ENCODE measurements at regions not wholly inside any gene's neighbourhood (a gene's known extent, or its start where the extent isn't known, plus 50 kb on each side); places are given as distances from the start of the nearest gene placed in this dataset.
A peak's percentile ranks its signal among the peaks of the same experiment; 100 is the strongest.

DNA sequence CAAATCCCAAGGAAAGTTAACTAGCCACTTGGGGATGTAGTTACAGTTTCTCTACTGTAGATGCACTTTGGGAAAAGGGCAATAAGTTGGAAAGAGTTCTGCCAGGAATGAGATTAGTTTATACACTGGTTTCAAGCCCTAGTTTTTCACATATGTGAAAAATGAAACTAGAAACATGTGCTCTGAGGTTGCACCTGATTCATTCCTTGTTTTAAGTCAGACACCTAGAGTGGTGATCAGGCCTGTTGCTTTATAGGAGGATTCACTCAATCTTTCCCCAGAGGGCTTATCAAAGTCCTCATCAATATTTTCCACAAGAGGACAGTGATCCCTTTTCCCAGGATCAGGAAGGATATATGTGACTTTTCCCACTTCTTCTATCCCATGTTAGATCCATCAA is 515.9 kb upstream of the PKN2 start:
- H3K27ac ChIP-seq, result no peak overlapping the region
- intact Hi-C loops (cut with DNase I), result no loop called here
- H3K9me3 ChIP-seq, result no peaks in the 10 kb centered on the region
- no peak for ATAC-seq
- no peaks in the 10 kb centered on the region for H3K36me3 ChIP-seq (replicated peaks in 1 of 2; ENCODE audit: insufficient read depth in 1 of 2, low read depth in 2 of 2)
- no peak overlapping the region for H3K4me3 ChIP-seq
- no peak for TF ChIP-seq POLR2A (IDR thresholded peaks at IDR 0.05)
- no peak for TF ChIP-seq CTCF (IDR thresholded peaks at IDR 0.05)
- H3K27me3 ChIP-seq, result no peaks in the 10 kb centered on the region
- DNase-seq, result no peak
- H3K4me1 ChIP-seq, result no peaks in the 10 kb centered on the region

DNA sequence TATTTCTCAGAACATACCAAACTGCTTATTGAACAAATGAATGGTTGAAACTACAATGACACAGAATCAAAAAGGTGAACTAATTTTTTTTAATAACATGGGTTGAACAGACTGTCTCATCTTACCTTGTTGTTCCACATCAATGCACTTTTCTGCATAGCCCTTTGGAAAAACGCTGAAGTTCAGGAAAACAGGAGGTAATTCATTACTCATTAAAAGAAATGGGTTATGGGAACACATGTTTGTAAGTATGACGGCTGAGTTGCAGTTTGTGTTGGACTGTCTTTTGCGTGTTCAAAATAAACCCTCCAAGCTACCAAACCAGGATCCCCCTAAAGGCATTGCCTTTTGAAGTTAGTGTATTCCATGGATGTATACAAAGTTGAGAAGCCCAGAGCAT is 514.9 kb upstream of the PKN2 start:
- Histone ChIP-seq H3K27me3 (no peaks in the 10 kb centered on the region), H3K4me3 (no peak overlapping the region), H3K9me3 (no peaks in the 10 kb centered on the region), H3K36me3 (replicated peaks in 1 of 2; ENCODE audit: insufficient read depth in 1 of 2, low read depth in 2 of 2) (no peaks in the 10 kb centered on the region), H3K27ac (no peak overlapping the region), H3K4me1 (peaks cover 5% of the 10 kb centered on the region)
- no peak for TF ChIP-seq POLR2A (IDR thresholded peaks at IDR 0.05)
- TF ChIP-seq CTCF (IDR thresholded peaks at IDR 0.05), result no peak
- no peak for ATAC-seq
- intact Hi-C loops (cut with DNase I), result no loop called here
- no peak for DNase-seq
- WGBS, 2 donors, result 56 to 59% methylated on average over 3 of the region's 3 CpGs

GRCh38 chr1:88169939-88170338 is 514.1 kb upstream of the PKN2 start:
- no peak for ATAC-seq
- Histone ChIP-seq H3K4me3 (no peak overlapping the region), H3K4me1 (peaks cover 10% of the 10 kb centered on the region), H3K36me3 (replicated peaks in 1 of 2; ENCODE audit: insufficient read depth in 1 of 2, low read depth in 2 of 2) (no peaks in the 10 kb centered on the region), H3K27me3 (no peaks in the 10 kb centered on the region), H3K9me3 (no peaks in the 10 kb centered on the region), H3K27ac (no peak overlapping the region)
- TF ChIP-seq POLR2A (IDR thresholded peaks at IDR 0.05) (no peak), CTCF (IDR thresholded peaks at IDR 0.05) (no peak)
- intact Hi-C loops (cut with DNase I), result no loop called here
- no peak for DNase-seq

GRCh38 chr1:88175120-88175630 is 508.9 kb upstream of the PKN2 start:
- DNase-seq (peak in 1 of 4 donors; percentile 15), ATAC-seq (no peak)
- intact Hi-C loops (cut with DNase I), result no loop called here
- TF ChIP-seq CTCF (IDR thresholded peaks at IDR 0.05), result peak in 1 of 7 experiments; percentile 0
- no peak for TF ChIP-seq POLR2A (IDR thresholded peaks at IDR 0.05)
- peak overlapping the region; percentile 45 to 84 (median 54) for H3K27ac ChIP-seq
- peaks cover 28% of the 10 kb centered on the region for H3K4me1 ChIP-seq
- no peaks in the 10 kb centered on the region for H3K27me3 ChIP-seq
- H3K9me3 ChIP-seq, result no peaks in the 10 kb centered on the region
- H3K4me3 ChIP-seq, result no peak overlapping the region
- no peaks in the 10 kb centered on the region for H3K36me3 ChIP-seq (replicated peaks in 1 of 2; ENCODE audit: insufficient read depth in 1 of 2, low read depth in 2 of 2)
- WGBS, 2 donors, result 30 to 37% methylated on average over 3 of the region's 3 CpGs

- Histone ChIP-seq H3K4me3 (no peak overlapping the region), H3K27ac (peak overlapping the region; percentile 45 to 84 (median 54)), H3K9me3 (no peaks in the 10 kb centered on the region), H3K27me3 (no peaks in the 10 kb centered on the region), H3K36me3 (replicated peaks in 1 of 2; ENCODE audit: insufficient read depth in 1 of 2, low read depth in 2 of 2) (no peaks in the 10 kb centered on the region), H3K4me1 (peaks cover 31% of the 10 kb centered on the region)
- no peak for TF ChIP-seq POLR2A (IDR thresholded peaks at IDR 0.05)
- peak in 1 of 7 experiments; percentile 0 for TF ChIP-seq CTCF (IDR thresholded peaks at IDR 0.05)
- 22 to 23% methylated on average over 10 of the region's 10 CpGs for WGBS, 2 donors
- intact Hi-C loops (cut with DNase I), result no loop called here
- ATAC-seq, result peak; percentile 80
- DNase-seq, result peak; percentile 24 to 77 (median 62)
These were observed 508.3 kb upstream of the PKN2 start for GRCh38 chr1:88175631-88176226.

Data from body of pancreas (tissue), 4 donors.